Common myeloid progenitor, CD34-positive (primary cell): ENCODE measurements at regions not wholly inside any gene's neighbourhood (a gene's known extent, or its start where the extent isn't known, plus 50 kb on each side); places are given as distances from the start of the nearest gene placed in this dataset.

Source experiments
- CTCF ChIA-PET: fragments of 350-600 bp; sonication (Branson Sonifier 250); formaldehyde crosslinking; loops from one replicate; lab custom pipeline; 2021; ENCODE audit warnings: antibody characterized with exemption; lab: Charles Lee
- POLR2A ChIA-PET: fragments of 350-600 bp; sonication (Branson Sonifier 250); formaldehyde crosslinking; loops from one replicate; lab custom pipeline; 2021; ENCODE audit warnings: antibody characterized with exemption; lab: Charles Lee
- DNase-seq, 3 donors: peaks; one replicate each; pipeline versions ENCODE4 v3.0.0 to v3.0.0-alpha.2; 2013
- H3K27ac ChIP-seq, 2 experiments: 1 replicate in 1 of 2; 2 replicates in 1 of 2; pipeline ENCODE4 v1.7.0; 2013; ENCODE audit warnings: inconsistent platforms in 2 of 2, low read length in 2 of 2, mild to moderate bottlenecking in 2 of 2, low read depth in 1 of 2, moderate library complexity in 1 of 2; ENCODE audit not compliant: severe bottlenecking in 2 of 2, insufficient read depth in 1 of 2, poor library complexity in 1 of 2
- H3K27me3 ChIP-seq, 5 experiments: replicated peaks in 2 of 5; 1 replicate in 3 of 5; 2 replicates in 2 of 5; pipeline versions ENCODE4 v1.6.1 to v1.7.0; 2013; ENCODE audit warnings: low read length in 4 of 5, mild to moderate bottlenecking in 2 of 5, moderate library complexity in 2 of 5, inconsistent platforms in 1 of 5; ENCODE audit not compliant: insufficient read depth in 5 of 5, control insufficient read depth in 4 of 5
- H3K36me3 ChIP-seq, 4 experiments: 1 replicate in 2 of 4; 2 replicates in 2 of 4; pipeline versions ENCODE4 v1.6.1 to v1.7.0; 2013; ENCODE audit warnings: low read length in 3 of 4, control low read depth in 1 of 4, mild to moderate bottlenecking in 1 of 4; ENCODE audit not compliant: control insufficient read depth in 4 of 4, insufficient read depth in 4 of 4
- H3K4me1 ChIP-seq, 4 experiments: 1 replicate in 3 of 4; 2 replicates in 1 of 4; pipeline versions ENCODE4 v1.6.1 to v1.7.1; 2013; ENCODE audit warnings: low read length in 3 of 4, mild to moderate bottlenecking in 3 of 4, control low read depth in 1 of 4, inconsistent platforms in 1 of 4, moderate library complexity in 1 of 4; ENCODE audit not compliant: control insufficient read depth in 4 of 4, insufficient read depth in 4 of 4; ENCODE audit errors: control extremely low read depth in 1 of 4
- H3K4me3 ChIP-seq, 7 experiments: 1 replicate in 4 of 7; 2 replicates in 3 of 7; pipeline versions ENCODE4 v1.5.1 to v1.7.0; 2013; ENCODE audit warnings: mild to moderate bottlenecking in 7 of 7, low read length in 6 of 7, moderate library complexity in 6 of 7, inconsistent platforms in 2 of 7, low read depth in 2 of 7, control low read depth in 1 of 7; ENCODE audit not compliant: insufficient read depth in 4 of 7, control insufficient read depth in 1 of 7; ENCODE audit errors: extremely low read depth in 1 of 7
- H3K9me3 ChIP-seq, 5 experiments: 1 replicate in 4 of 5; 2 replicates in 1 of 5; pipeline versions ENCODE4 v1.6.1 to v1.7.1; 2013; ENCODE audit warnings: low read length in 4 of 5, mild to moderate bottlenecking in 2 of 5, inconsistent platforms in 1 of 5, low read depth in 1 of 5, moderate library complexity in 1 of 5; ENCODE audit not compliant: control insufficient read depth in 4 of 5, insufficient read depth in 2 of 5; ENCODE audit errors: control extremely low read depth in 1 of 5
- WGBS: methylation state at CpG from one replicate; pipeline ENCODE4 v1.1.5; 2013; ENCODE audit not compliant: insufficient coverage; 5-methylcytosine and 5-hydroxymethylcytosine counted together

DNA sequence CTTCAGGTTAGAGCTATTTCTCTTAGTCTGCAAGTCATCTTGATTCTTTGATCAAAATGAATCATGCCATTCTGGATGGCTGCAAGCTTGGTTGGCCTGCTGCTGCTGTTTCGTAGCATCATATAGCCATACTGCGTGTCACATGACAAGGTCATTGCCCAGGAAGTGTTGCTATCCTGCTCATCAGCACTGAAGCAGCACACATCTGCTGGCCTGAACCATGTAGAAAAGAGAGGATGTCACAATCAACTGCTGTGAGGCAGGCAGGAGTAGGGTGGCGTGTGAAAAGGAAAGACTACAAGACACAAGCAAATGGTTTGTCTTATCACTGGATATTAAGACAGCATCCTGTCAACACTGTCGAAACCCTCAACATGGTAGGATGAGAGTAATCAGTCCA lies 376.7 kb upstream of the RORB start:
- Histone ChIP-seq H3K4me3 (no peak overlapping the region), H3K4me1 (no peaks in the 10 kb centered on the region), H3K27me3 (no peaks in the 10 kb centered on the region), H3K36me3 (no peaks in the 10 kb centered on the region), H3K27ac (no peak overlapping the region), H3K9me3 (no peaks in the 10 kb centered on the region)
- CTCF ChIA-PET, result no interaction called here
- POLR2A ChIA-PET, result no interaction called here
- 100% methylated on average over 2 of the region's 4 CpGs for WGBS
- DNase-seq, result no peak

DNA sequence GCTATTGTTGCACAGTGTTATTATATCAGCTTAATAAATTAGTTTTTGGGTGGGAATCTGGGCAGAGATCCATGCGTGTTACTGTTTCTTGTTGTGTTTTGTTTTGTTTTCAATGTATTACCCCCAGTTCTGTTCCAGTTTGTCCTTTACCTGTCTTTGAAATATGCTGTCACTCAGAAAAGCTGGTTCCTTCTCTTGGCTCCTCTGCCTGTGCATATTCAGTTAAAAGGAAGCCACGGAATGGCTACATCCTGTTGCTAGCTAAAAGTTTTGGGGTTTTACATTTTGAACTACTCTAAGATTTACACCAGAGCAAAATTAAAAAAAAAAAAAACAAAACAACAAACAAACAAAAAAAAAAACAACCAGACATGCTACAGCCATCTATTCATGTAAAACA lies 374.9 kb upstream of the RORB start:
- DNase-seq, result no peak
- ChIA-PET POLR2A (no interaction called here), CTCF (no interaction called here)
- Histone ChIP-seq H3K27ac (no peak overlapping the region), H3K4me3 (no peak overlapping the region), H3K4me1 (no peaks in the 10 kb centered on the region), H3K27me3 (no peaks in the 10 kb centered on the region), H3K36me3 (no peaks in the 10 kb centered on the region), H3K9me3 (no peaks in the 10 kb centered on the region)
- 100% methylated on average over 1 of the region's 2 CpGs for WGBS

DNA sequence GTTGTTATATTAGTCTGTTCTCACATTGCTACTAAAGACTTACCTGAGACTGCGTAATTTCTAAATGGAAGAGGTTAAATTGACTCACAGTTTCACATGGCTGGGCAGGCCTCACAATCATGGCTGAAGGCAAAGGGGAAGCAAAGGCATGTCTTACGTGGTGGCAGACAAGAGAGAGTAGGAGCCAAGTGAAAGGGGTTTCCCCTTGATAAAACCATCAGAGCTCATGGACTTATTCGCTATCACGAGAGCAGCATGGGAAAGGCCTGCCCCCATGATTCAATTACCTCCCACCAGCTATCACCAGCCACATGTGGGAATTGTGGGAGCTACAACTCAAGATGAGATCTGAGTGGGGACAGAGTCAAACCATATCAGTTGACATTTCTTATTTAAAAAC lies 374.5 kb upstream of the RORB start:
- H3K27me3 ChIP-seq, result no peaks in the 10 kb centered on the region
- no peaks in the 10 kb centered on the region for H3K36me3 ChIP-seq
- H3K4me1 ChIP-seq, result no peaks in the 10 kb centered on the region
- 78% methylated on average over 1 of the region's 4 CpGs for WGBS
- H3K27ac ChIP-seq, result no peak overlapping the region
- no peak overlapping the region for H3K4me3 ChIP-seq
- H3K9me3 ChIP-seq, result no peaks in the 10 kb centered on the region
- CTCF ChIA-PET, result interaction anchor here (1.0 kb wide), 1 partner anchor 131 kb away, joined by 3 read pairs; no protein-coding TSS in a partner anchor
- POLR2A ChIA-PET, result no interaction called here
- DNase-seq, result no peak

DNA sequence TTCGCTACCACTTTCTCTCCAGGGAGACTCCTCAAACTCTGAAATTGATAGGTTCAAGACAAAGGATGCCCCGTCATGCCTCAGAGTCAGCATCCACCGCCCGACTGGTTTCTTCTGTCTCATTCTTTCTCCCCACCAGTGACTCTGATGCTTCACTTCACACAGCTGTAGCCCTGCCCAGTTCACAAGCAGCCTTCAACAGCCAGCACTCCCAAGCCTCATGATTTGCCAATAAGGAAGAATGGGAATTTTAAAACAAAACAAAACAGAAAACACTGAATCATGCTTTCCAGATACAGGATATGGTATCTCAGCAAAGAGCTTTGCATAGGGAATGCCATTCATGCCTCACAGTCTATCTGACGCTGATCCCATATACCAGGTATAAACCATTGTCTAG lies 371.2 kb upstream of the RORB start:
- POLR2A ChIA-PET, result no interaction called here
- no peaks in the 10 kb centered on the region for H3K9me3 ChIP-seq
- no peaks in the 10 kb centered on the region for H3K27me3 ChIP-seq
- H3K4me1 ChIP-seq, result no peaks in the 10 kb centered on the region
- DNase-seq, result no peak
- CTCF ChIA-PET, result no interaction called here
- no peak overlapping the region for H3K27ac ChIP-seq
- no peak overlapping the region for H3K4me3 ChIP-seq
- 95% methylated on average over 3 of the region's 5 CpGs for WGBS
- H3K36me3 ChIP-seq, result no peaks in the 10 kb centered on the region

DNA sequence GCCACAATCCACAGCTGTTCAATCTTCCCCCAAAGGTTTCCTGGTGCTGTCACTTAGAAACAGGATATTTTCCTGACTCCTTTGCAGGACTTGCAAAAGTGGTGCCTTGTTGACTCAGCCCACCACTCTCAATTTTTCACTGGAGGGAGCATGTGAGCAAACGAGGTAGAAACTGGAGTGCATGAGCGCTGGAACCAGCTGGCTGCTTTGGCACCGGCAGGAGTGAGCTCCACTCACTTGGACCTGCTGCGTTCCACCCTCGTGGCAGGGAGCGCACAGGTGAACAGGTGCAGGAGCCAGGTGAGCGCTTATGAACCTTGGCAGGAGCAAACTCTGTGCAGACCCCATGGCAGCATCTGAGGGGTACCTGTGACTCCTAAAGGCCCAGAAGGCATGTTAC lies 364.1 kb upstream of the RORB start:
- Histone ChIP-seq H3K36me3 (no peaks in the 10 kb centered on the region), H3K4me1 (no peaks in the 10 kb centered on the region), H3K9me3 (no peaks in the 10 kb centered on the region), H3K4me3 (no peak overlapping the region), H3K27me3 (peaks cover 0 to 2% (median 0%) of the 10 kb centered on the region in 5 experiments), H3K27ac (no peak overlapping the region)
- no peak for DNase-seq
- POLR2A ChIA-PET, result no interaction called here
- CTCF ChIA-PET, result no interaction called here
- 96% methylated on average over 7 of the region's 7 CpGs for WGBS

DNA sequence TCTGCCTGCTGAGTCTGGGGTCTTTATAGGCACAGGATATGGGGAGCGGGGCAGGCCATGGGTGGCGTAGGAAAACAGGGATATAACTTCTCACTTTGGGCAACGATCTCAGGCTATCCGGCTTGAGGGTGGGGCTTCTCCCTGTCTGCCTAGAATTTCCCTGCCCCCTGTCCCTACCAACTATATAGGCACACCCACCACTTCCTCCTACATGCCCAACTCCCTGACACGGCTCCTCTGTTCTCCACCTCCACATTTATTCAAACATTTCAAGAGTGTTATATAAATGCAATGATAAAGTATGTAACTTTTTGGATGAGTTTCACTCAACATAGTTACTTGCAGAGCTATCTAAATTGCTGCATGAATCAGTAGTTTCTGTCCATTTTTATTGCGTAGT lies 363.2 kb upstream of the RORB start:
- Histone ChIP-seq H3K27me3 (peaks cover 0 to 2% (median 0%) of the 10 kb centered on the region in 5 experiments), H3K27ac (no peak overlapping the region), H3K9me3 (no peaks in the 10 kb centered on the region), H3K36me3 (no peaks in the 10 kb centered on the region), H3K4me3 (no peak overlapping the region), H3K4me1 (no peaks in the 10 kb centered on the region)
- POLR2A ChIA-PET, result no interaction called here
- no peak for DNase-seq
- WGBS, result 94% methylated on average over 2 of the region's 6 CpGs
- CTCF ChIA-PET, result no interaction called here

DNA sequence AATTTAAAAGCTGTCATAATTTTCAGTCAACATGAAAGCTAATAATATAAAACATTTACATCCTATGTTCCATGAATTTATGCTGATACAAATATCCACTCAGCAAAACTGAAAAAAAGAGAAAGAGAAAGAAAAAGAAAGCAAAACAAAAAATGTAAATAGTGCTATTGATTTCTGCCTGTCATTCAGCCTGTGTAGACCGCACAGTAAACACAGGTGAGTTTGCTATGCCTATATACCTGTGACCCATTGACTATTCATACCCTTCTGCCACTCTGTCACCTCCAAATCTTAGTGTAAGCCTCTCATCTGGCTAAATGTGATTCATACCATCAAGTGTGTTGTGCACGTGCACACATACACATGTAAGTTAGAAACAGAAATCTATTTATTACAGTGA lies 359.0 kb upstream of the RORB start:
- POLR2A ChIA-PET, result no interaction called here
- H3K9me3 ChIP-seq, result no peaks in the 10 kb centered on the region
- CTCF ChIA-PET, result no interaction called here

More for the DNA sequence above, 359.0 kb upstream of the RORB start:
- H3K27me3 ChIP-seq, result no peaks in the 10 kb centered on the region
- no peaks in the 10 kb centered on the region for H3K4me1 ChIP-seq
- no peak overlapping the region for H3K27ac ChIP-seq
- no peaks in the 10 kb centered on the region for H3K36me3 ChIP-seq
- WGBS, result 100% methylated on average over 1 of the region's 2 CpGs
- DNase-seq, result no peak
- H3K4me3 ChIP-seq, result no peak overlapping the region
